Neural cell (in vitro differentiated cells): ENCODE measurements at regions not wholly inside any gene's neighbourhood (a gene's known extent, or its start where the extent isn't known, plus 50 kb on each side); places are given as distances from the start of the nearest gene placed in this dataset.

ENCODE experiments used
- H2AFZ ChIP-seq: fragments of 200-600, 300-800 bp; sonication (generic), shearing (Covaris generic); 2 replicates; pipeline ENCODE4 v1.6.0; 2014; ENCODE audit warnings: low read depth, mild to moderate bottlenecking, antibody characterized with exemption, low read length, moderate library complexity
- H3F3A ChIP-seq: fragments of 200-600 bp; shearing (Covaris generic); 2 replicates; pipeline ENCODE4 v1.6.1; 2016; ENCODE audit warnings: mild to moderate bottlenecking, moderate library complexity, mixed read lengths, antibody characterized with exemption, low read length; ENCODE audit not compliant: insufficient read depth, poor library complexity, severe bottlenecking
- H3K27ac ChIP-seq: fragments of 200-600, 300-800 bp; sonication (generic), shearing (Covaris generic); 2 replicates; pipeline ENCODE4 v1.5.1; 2014; ENCODE audit warnings: mild to moderate bottlenecking, low read length, moderate library complexity
- H3K27me3 ChIP-seq: fragments of 300-800, 200-600 bp; sonication (generic), shearing (Covaris generic); 2 replicates; pipeline ENCODE4 v1.6.0; 2014; ENCODE audit warnings: mild to moderate bottlenecking, low read depth, low read length, moderate library complexity; ENCODE audit not compliant: insufficient read depth
- H3K36me3 ChIP-seq: fragments of 300-800, 200-600 bp; sonication (generic), shearing (Covaris generic); 2 replicates; pipeline ENCODE4 v1.5.1; 2014; ENCODE audit warnings: mild to moderate bottlenecking, antibody characterized with exemption, low read length, moderate library complexity; ENCODE audit not compliant: insufficient read depth
- H3K4me2 ChIP-seq: fragments of 300-800, 200-600 bp; sonication (generic), shearing (Covaris generic); 2 replicates; pipeline ENCODE4 v1.6.0; 2014; ENCODE audit warnings: mild to moderate bottlenecking, low read length
- H3K4me3 ChIP-seq: fragments of 300-800, 200-600 bp; sonication (generic), shearing (Covaris generic); 2 replicates; pipeline ENCODE4 v1.5.1; 2014; ENCODE audit warnings: mild to moderate bottlenecking, low read length, moderate library complexity
- H3K79me2 ChIP-seq: fragments of 200-600 bp; shearing (Covaris generic); replicated peaks from 2 replicates; pipeline ENCODE4 v1.6.0; 2014; ENCODE audit warnings: mild to moderate bottlenecking, low read length, moderate library complexity; ENCODE audit not compliant: insufficient read depth
- H3K9ac ChIP-seq: fragments of 300-800, 200-600 bp; sonication (generic), shearing (Covaris generic); 2 replicates; pipeline ENCODE4 v1.6.1; 2016; ENCODE audit warnings: mild to moderate bottlenecking, low read length, mixed read lengths
- H3K9me2 ChIP-seq: fragments of 200-600 bp; shearing (Covaris generic); 2 replicates; pipeline ENCODE4 v1.6.1; 2016; ENCODE audit warnings: mild to moderate bottlenecking, low read length, mixed read lengths; ENCODE audit not compliant: insufficient read depth
- H3K9me3 ChIP-seq: fragments of 200-600, 300-800 bp; sonication (generic), shearing (Covaris generic); 2 replicates; pipeline ENCODE4 v1.6.1; 2016; ENCODE audit warnings: mild to moderate bottlenecking, mixed run types, low read length, moderate library complexity, mixed read lengths
- H4K20me1 ChIP-seq: fragments of 200-600 bp; shearing (Covaris generic); 2 replicates; pipeline ENCODE4 v1.6.1; 2016; ENCODE audit warnings: mild to moderate bottlenecking, mixed run types; ENCODE audit not compliant: insufficient read depth
- EP300 ChIP-seq: fragments of 450-650 bp; conservative IDR thresholded peaks from 2 replicates; pipeline ENCODE4 v1.6.1; 2014; ENCODE audit warnings: antibody characterized with exemption, mild to moderate bottlenecking, moderate library complexity; ENCODE audit not compliant: poor library complexity, severe bottlenecking
- EZH2 ChIP-seq: fragments of 200-600, 300-800 bp; shearing (Covaris generic), sonication (generic); IDR thresholded peaks from 2 replicates; pipeline ENCODE4 v1.6.1; 2014; ENCODE audit warnings: antibody characterized with exemption, low read length, borderline replicate concordance, mild to moderate bottlenecking; ENCODE audit not compliant: insufficient read depth, poor library complexity, severe bottlenecking
- MXI1 ChIP-seq: fragments of 450-650 bp; conservative IDR thresholded peaks from 2 replicates; pipeline ENCODE4 v1.6.1; 2014; ENCODE audit warnings: antibody characterized with exemption, mild to moderate bottlenecking; ENCODE audit not compliant: poor library complexity, severe bottlenecking
- POLR2AphosphoS5 ChIP-seq: IDR thresholded peaks from 2 replicates; pipeline ENCODE4 v1.6.1; 2012
- RAD21 ChIP-seq: fragments of 450-650 bp; conservative IDR thresholded peaks from 2 replicates; pipeline ENCODE4 v1.6.1; 2014; ENCODE audit warnings: antibody characterized with exemption, mild to moderate bottlenecking, moderate library complexity
- SMC3 ChIP-seq: fragments of 450-650 bp; conservative IDR thresholded peaks from 2 replicates; pipeline ENCODE4 v1.6.1; 2014; ENCODE audit warnings: antibody characterized with exemption, mild to moderate bottlenecking, moderate library complexity; ENCODE audit not compliant: poor library complexity
- TAF1 ChIP-seq: IDR thresholded peaks from 2 replicates; pipeline ENCODE4 v1.6.1; 2012; ENCODE audit warnings: low read depth
- TF ChIP-seq, protein P1 (sequence below): fragments of 450-650 bp; IDR thresholded peaks from 2 replicates; pipeline ENCODE4 v1.5.1; 2014; ENCODE audit warnings: antibody characterized with exemption, mild to moderate bottlenecking, moderate library complexity; ENCODE audit not compliant: poor library complexity, severe bottlenecking
- TF ChIP-seq, protein P2 (sequence below): IDR thresholded peaks from 2 replicates; pipeline ENCODE4 v1.6.1; 2012; ENCODE audit warnings: borderline replicate concordance

GRCh38 chr21:27505516-27505915 lies 538.6 kb upstream of the ADAMTS5 start:
- H3K9me2 ChIP-seq: no peaks in the 10 kb centered on the region
- TF ChIP-seq MXI1: no peak
- TF ChIP-seq TAF1: no peak
- TF ChIP-seq RAD21: no peak
- no peak for TF ChIP-seq POLR2AphosphoS5
- H3K27me3 ChIP-seq: no peaks in the 10 kb centered on the region
- H3K9ac ChIP-seq: no peak overlapping the region
- H4K20me1 ChIP-seq: no peaks in the 10 kb centered on the region
- H3K36me3 ChIP-seq: no peaks in the 10 kb centered on the region
- H3K27ac ChIP-seq: no peak overlapping the region
- H3K79me2 ChIP-seq: no peaks in the 10 kb centered on the region
- no peak overlapping the region for H3K4me2 ChIP-seq
- no peak overlapping the region for H2AFZ ChIP-seq
- no peaks in the 10 kb centered on the region for H3F3A ChIP-seq
- H3K4me3 ChIP-seq: no peak overlapping the region
- H3K9me3 ChIP-seq: no peaks in the 10 kb centered on the region

- no peaks in the 10 kb centered on the region for H3K27me3 ChIP-seq
- H3K9ac ChIP-seq: no peak overlapping the region
- H3K9me3 ChIP-seq: no peaks in the 10 kb centered on the region
- H3K36me3 ChIP-seq: no peaks in the 10 kb centered on the region
- no peak overlapping the region for H3K27ac ChIP-seq
- no peaks in the 10 kb centered on the region for H3K79me2 ChIP-seq
- H4K20me1 ChIP-seq: no peaks in the 10 kb centered on the region
- no peaks in the 10 kb centered on the region for H3K9me2 ChIP-seq
- H3F3A ChIP-seq: no peaks in the 10 kb centered on the region
- no peak overlapping the region for H2AFZ ChIP-seq
- no peak overlapping the region for H3K4me2 ChIP-seq
- no peak overlapping the region for H3K4me3 ChIP-seq
- TF ChIP-seq EZH2: no peak
- no peak for TF ChIP-seq MXI1
- TF ChIP-seq RAD21: no peak
Observed at GRCh38 chr21:27502801-27503200, 535.9 kb upstream of the ADAMTS5 start.

DNA sequence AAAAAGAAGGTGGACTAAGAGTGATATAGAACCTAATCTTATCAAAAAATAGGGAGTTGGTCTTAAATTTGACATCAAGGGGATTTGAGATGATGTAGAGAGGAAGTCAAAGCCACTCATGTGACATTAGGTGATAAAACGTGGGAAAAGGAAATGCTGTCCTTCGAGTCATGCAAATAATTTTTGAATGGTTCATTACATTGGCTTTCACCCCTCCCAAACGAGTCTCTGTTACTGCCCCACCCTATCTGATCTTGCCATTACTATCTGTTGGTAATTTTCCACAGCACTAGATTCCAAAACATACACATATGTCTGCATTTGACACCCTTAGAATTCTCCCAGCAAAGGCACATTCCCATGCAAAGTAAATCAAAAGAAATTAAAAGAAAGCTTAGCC lies 531.1 kb upstream of the ADAMTS5 start:
- Histone ChIP-seq H3K9ac (no peak overlapping the region), H3K36me3 (no peaks in the 10 kb centered on the region), H3K4me3 (no peak overlapping the region), H3K4me2 (no peak overlapping the region), H3K9me3 (no peaks in the 10 kb centered on the region), H3F3A (no peaks in the 10 kb centered on the region), H3K79me2 (no peaks in the 10 kb centered on the region), H2AFZ (no peak overlapping the region), H3K27me3 (no peaks in the 10 kb centered on the region), H3K27ac (no peak overlapping the region), H4K20me1 (no peaks in the 10 kb centered on the region), H3K9me2 (no peaks in the 10 kb centered on the region)
- TF ChIP-seq TAF1 (no peak), SMC3 (no peak)

DNA sequence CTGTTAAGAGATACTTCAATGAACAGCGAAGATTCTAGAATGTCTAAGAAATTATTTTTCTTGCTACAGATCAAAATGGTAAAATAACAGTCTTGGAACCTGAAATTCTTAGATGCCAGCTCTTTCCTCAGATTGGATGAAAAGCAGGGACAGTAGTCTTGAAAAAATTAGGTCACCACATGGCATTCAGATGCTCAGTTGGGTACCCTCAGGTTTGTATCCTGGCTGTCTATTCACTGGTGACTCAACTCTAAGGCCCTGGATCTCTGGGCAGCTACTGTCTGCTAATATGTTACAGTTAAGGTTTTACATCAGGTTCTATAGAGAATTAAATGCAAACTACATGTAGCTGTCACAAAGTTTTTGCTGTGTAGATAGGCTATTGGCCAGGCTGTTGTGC lies 528.9 kb upstream of the ADAMTS5 start:
- H4K20me1 ChIP-seq: no peaks in the 10 kb centered on the region
- no peak overlapping the region for H3K9ac ChIP-seq
- no peak overlapping the region for H3K4me3 ChIP-seq
- H2AFZ ChIP-seq: no peak overlapping the region
- H3K79me2 ChIP-seq: no peaks in the 10 kb centered on the region
- H3K9me2 ChIP-seq: no peaks in the 10 kb centered on the region
- no peaks in the 10 kb centered on the region for H3K9me3 ChIP-seq
- no peaks in the 10 kb centered on the region for H3K36me3 ChIP-seq
- TF ChIP-seq EZH2 (no peak), RAD21 (no peak), EP300 (no peak), MXI1 (no peak), POLR2AphosphoS5 (no peak), SMC3 (no peak), TAF1 (no peak)
- TF ChIP-seq, protein P1, sequence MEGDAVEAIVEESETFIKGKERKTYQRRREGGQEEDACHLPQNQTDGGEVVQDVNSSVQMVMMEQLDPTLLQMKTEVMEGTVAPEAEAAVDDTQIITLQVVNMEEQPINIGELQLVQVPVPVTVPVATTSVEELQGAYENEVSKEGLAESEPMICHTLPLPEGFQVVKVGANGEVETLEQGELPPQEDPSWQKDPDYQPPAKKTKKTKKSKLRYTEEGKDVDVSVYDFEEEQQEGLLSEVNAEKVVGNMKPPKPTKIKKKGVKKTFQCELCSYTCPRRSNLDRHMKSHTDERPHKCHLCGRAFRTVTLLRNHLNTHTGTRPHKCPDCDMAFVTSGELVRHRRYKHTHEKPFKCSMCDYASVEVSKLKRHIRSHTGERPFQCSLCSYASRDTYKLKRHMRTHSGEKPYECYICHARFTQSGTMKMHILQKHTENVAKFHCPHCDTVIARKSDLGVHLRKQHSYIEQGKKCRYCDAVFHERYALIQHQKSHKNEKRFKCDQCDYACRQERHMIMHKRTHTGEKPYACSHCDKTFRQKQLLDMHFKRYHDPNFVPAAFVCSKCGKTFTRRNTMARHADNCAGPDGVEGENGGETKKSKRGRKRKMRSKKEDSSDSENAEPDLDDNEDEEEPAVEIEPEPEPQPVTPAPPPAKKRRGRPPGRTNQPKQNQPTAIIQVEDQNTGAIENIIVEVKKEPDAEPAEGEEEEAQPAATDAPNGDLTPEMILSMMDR: no peak
- TF ChIP-seq, protein P2, sequence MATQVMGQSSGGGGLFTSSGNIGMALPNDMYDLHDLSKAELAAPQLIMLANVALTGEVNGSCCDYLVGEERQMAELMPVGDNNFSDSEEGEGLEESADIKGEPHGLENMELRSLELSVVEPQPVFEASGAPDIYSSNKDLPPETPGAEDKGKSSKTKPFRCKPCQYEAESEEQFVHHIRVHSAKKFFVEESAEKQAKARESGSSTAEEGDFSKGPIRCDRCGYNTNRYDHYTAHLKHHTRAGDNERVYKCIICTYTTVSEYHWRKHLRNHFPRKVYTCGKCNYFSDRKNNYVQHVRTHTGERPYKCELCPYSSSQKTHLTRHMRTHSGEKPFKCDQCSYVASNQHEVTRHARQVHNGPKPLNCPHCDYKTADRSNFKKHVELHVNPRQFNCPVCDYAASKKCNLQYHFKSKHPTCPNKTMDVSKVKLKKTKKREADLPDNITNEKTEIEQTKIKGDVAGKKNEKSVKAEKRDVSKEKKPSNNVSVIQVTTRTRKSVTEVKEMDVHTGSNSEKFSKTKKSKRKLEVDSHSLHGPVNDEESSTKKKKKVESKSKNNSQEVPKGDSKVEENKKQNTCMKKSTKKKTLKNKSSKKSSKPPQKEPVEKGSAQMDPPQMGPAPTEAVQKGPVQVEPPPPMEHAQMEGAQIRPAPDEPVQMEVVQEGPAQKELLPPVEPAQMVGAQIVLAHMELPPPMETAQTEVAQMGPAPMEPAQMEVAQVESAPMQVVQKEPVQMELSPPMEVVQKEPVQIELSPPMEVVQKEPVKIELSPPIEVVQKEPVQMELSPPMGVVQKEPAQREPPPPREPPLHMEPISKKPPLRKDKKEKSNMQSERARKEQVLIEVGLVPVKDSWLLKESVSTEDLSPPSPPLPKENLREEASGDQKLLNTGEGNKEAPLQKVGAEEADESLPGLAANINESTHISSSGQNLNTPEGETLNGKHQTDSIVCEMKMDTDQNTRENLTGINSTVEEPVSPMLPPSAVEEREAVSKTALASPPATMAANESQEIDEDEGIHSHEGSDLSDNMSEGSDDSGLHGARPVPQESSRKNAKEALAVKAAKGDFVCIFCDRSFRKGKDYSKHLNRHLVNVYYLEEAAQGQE: no peak
- no peak overlapping the region for H3K27ac ChIP-seq
- H3K4me2 ChIP-seq: no peak overlapping the region
- H3K27me3 ChIP-seq: no peaks in the 10 kb centered on the region
- H3F3A ChIP-seq: no peaks in the 10 kb centered on the region
